Chondrocyte (in vitro differentiated cells): ENCODE measurements at regions not wholly inside any gene's neighbourhood (a gene's known extent, or its start where the extent isn't known, plus 50 kb on each side); places are given as distances from the start of the nearest gene placed in this dataset.

ENCODE experiments used
- DNase-seq: peaks from one replicate; pipeline ENCODE4 v3.0.0; 2021; ENCODE audit warnings: mixed read lengths, low spot score
- H3K27ac Mint-ChIP-seq: one replicate; pipeline ENCODE4 v1.8.0; 2021; ENCODE audit warnings: mild to moderate bottlenecking, moderate library complexity, mixed read lengths; ENCODE audit not compliant: unreplicated experiment
- H3K27me3 Mint-ChIP-seq: 2 replicates; pipeline ENCODE4 v1.8.0; 2021; ENCODE audit warnings: low read depth, mixed read lengths
- H3K36me3 Mint-ChIP-seq: 2 replicates; pipeline ENCODE4 v1.8.0; 2021; ENCODE audit warnings: low read depth, mixed read lengths
- H3K4me1 Mint-ChIP-seq: 2 replicates; pipeline ENCODE4 v1.8.0; 2021; ENCODE audit warnings: low read depth, mild to moderate bottlenecking, mixed read lengths
- H3K4me3 Mint-ChIP-seq: one replicate; pipeline ENCODE4 v1.8.0; 2021; ENCODE audit warnings: mild to moderate bottlenecking, moderate library complexity, mixed read lengths; ENCODE audit not compliant: unreplicated experiment
- H3K9me3 Mint-ChIP-seq: 2 replicates; pipeline ENCODE4 v1.8.0; 2021; ENCODE audit warnings: low read depth, mixed read lengths
- CTCF ChIP-seq: fragments of 200-600 bp; sonication (generic); IDR thresholded peaks from 2 replicates; pipeline ENCODE4 v1.5.0; 2021; ENCODE audit warnings: antibody characterized with exemption, mild to moderate bottlenecking, moderate library complexity

GRCh38 chr1:201771466-201771865, 57.5 kb upstream of the IPO9 start:
- H3K4me1 Mint-ChIP-seq = peaks cover 69% of the 10 kb centered on the region

GRCh38 chr1:201772178-201772577, 56.8 kb upstream of the IPO9 start:
- Mint-ChIP-seq H3K27ac (peak overlapping the region; percentile 71), H3K27me3 (no peaks in the 10 kb centered on the region), H3K36me3 (peaks cover 22% of the 10 kb centered on the region)

More at GRCh38 chr1:201771466-201771865, 57.5 kb upstream of the IPO9 start:
- Mint-ChIP-seq H3K4me3 (no peak overlapping the region), H3K27me3 (no peaks in the 10 kb centered on the region), H3K27ac (peak overlapping the region; percentile 73), H3K36me3 (peaks cover 17% of the 10 kb centered on the region), H3K9me3 (peaks cover 10% of the 10 kb centered on the region)
- no peak for DNase-seq
- TF ChIP-seq CTCF = no peak

GRCh38 chr1:201773764-201774163, 55.2 kb upstream of the IPO9 start:
- H3K27me3 Mint-ChIP-seq = no peaks in the 10 kb centered on the region
- no peak for DNase-seq
- peaks cover 82% of the 10 kb centered on the region for H3K4me1 Mint-ChIP-seq
- peak overlapping the region; percentile 88 for H3K27ac Mint-ChIP-seq
- H3K9me3 Mint-ChIP-seq = peaks cover 10% of the 10 kb centered on the region
- no peak for TF ChIP-seq CTCF
- peaks cover 22% of the 10 kb centered on the region for H3K36me3 Mint-ChIP-seq
- no peak overlapping the region for H3K4me3 Mint-ChIP-seq

More at GRCh38 chr1:201772178-201772577, 56.8 kb upstream of the IPO9 start:
- Mint-ChIP-seq H3K4me1 (peaks cover 72% of the 10 kb centered on the region), H3K4me3 (no peak overlapping the region), H3K9me3 (peaks cover 10% of the 10 kb centered on the region)
- no peak for DNase-seq
- no peak for TF ChIP-seq CTCF

GRCh38 chr1:201774224-201774982, 54.6 kb upstream of the IPO9 start:
- H3K36me3 Mint-ChIP-seq = peaks cover 22% of the 10 kb centered on the region
- H3K4me3 Mint-ChIP-seq = no peak overlapping the region
- no peak for DNase-seq

GRCh38 chr1:201774983-201775344, 54.0 kb upstream of the IPO9 start:
- Mint-ChIP-seq H3K36me3 (peaks cover 22% of the 10 kb centered on the region), H3K4me1 (peaks cover 84% of the 10 kb centered on the region), H3K4me3 (no peak overlapping the region), H3K27me3 (no peaks in the 10 kb centered on the region), H3K27ac (peak overlapping the region; percentile 88), H3K9me3 (peaks cover 10% of the 10 kb centered on the region)
- no peak for TF ChIP-seq CTCF
- no peak for DNase-seq

More at GRCh38 chr1:201774224-201774982, 54.6 kb upstream of the IPO9 start:
- TF ChIP-seq CTCF = no peak
- no peaks in the 10 kb centered on the region for H3K27me3 Mint-ChIP-seq
- H3K4me1 Mint-ChIP-seq = peaks cover 84% of the 10 kb centered on the region
- H3K27ac Mint-ChIP-seq = peak overlapping the region; percentile 88
- H3K9me3 Mint-ChIP-seq = peaks cover 10% of the 10 kb centered on the region
